ENCODE measurements at regions not wholly inside any gene's neighbourhood (a gene's known extent, or its start where the extent isn't known, plus 50 kb on each side); places are given as distances from the start of the nearest gene placed in this dataset.
"Not testable (repeated sequence)": the region's sequence is repeated elsewhere in the genome, so short reads cannot be mapped to it uniquely, and the experiment has no call there.

- H3K36me3 Mint-ChIP-seq = no peaks in the 10 kb centered on the region
- H3K4me1 Mint-ChIP-seq (ENCODE audit: low read depth) = no peaks in the 10 kb centered on the region
- no peak overlapping the region for H3K27ac Mint-ChIP-seq
- H3K27me3 Mint-ChIP-seq = peaks cover 1% of the 10 kb centered on the region
- H3K4me3 Mint-ChIP-seq = no peak overlapping the region
- H3K9me3 Mint-ChIP-seq (ENCODE audit: low read depth) = peaks cover 5% of the 10 kb centered on the region
Measured at GRCh38 chr9:78904686-78905085, 607.8 kb downstream of the PSAT1 start.

DNA sequence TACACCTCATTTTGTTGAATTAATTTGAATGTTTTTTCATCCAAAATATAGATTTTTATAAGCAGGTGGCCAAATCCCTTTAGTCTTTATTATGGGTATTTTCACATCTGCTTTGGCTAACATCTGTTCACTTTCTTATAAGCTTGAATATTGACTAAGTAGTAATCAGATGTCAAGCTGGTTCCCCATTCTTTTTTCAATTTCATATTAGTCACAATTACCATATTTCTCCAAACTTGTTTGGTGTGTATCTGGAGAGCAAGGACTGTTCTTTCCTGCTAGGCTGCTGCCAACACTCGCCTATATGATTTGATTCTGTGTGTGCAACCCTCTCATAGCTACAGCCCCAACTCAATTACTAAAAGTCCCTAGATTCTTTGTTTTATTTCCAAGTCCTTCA is 608.5 kb downstream of the PSAT1 start:
- Mint-ChIP-seq H3K9me3 (ENCODE audit: low read depth) (peaks cover 5% of the 10 kb centered on the region), H3K27ac (no peak overlapping the region), H3K36me3 (no peaks in the 10 kb centered on the region), H3K4me1 (ENCODE audit: low read depth) (no peaks in the 10 kb centered on the region), H3K27me3 (peaks cover 1% of the 10 kb centered on the region), H3K4me3 (no peak overlapping the region)

DNA sequence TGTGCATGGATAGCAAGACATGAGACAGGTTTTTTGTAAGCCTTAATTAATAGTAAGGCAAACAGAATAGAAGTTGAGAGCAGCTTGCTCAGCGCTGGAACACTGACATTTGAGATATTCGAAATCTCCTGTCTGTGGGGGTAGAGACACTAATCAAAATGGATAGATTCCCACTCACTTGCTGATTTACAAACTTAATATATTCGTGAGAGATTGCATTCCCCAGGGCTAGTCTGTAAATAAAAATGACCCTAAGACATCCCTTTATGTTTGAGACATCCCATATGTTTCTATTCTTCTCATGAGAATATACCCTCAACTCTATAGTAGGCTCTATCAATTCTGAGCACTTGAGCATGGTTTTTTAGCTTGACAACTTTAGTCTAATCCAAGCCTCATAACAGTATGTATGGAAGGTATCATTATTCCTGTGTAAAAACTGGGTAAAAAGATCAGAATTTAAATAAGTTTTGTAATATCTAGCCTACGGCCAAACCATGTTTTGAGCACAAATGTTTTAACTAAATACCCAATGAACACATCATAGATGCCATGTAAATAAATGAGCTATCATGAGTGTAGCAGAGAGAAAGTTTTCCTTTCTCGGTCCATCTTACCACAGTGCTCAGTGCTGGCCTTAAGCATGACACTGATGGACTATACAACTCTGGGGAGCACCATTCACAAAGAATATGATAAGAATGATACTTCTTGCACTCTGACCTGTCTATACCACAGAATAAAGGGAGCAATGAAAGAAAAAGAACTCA is 609.2 kb downstream of the PSAT1 start:
- H3K9me3 Mint-ChIP-seq (ENCODE audit: low read depth) = peaks cover 9% of the 10 kb centered on the region
- no peaks in the 10 kb centered on the region for H3K36me3 Mint-ChIP-seq
- peaks cover 1% of the 10 kb centered on the region for H3K27me3 Mint-ChIP-seq
- no peak overlapping the region for H3K27ac Mint-ChIP-seq
- H3K4me3 Mint-ChIP-seq = no peak overlapping the region
- H3K4me1 Mint-ChIP-seq (ENCODE audit: low read depth) = no peaks in the 10 kb centered on the region

DNA sequence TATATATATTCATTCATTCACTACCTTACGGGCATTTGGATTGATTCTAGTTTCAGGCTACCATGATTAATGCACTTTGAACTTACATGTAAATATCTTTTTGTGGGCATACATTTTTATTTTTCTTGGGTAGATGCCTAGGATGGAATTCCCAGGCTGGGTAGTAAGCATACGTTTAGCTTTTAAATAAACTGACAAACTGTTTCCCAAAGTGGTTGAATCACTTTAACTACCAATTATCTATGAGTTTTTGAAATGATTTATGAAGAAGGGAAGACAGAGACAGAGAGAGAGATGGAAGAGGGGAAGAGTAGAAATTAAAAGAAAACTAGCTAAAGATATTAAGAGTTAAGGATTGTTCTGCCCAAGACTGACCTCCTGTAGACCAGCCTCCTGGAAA is 612.6 kb downstream of the PSAT1 start:
- H3K36me3 Mint-ChIP-seq = no peaks in the 10 kb centered on the region
- H3K4me3 Mint-ChIP-seq = no peak overlapping the region
- H3K27ac Mint-ChIP-seq = no peak overlapping the region
- peaks cover 9% of the 10 kb centered on the region for H3K9me3 Mint-ChIP-seq (ENCODE audit: low read depth)
- H3K27me3 Mint-ChIP-seq = peaks cover 1% of the 10 kb centered on the region
- no peaks in the 10 kb centered on the region for H3K4me1 Mint-ChIP-seq (ENCODE audit: low read depth)

DNA sequence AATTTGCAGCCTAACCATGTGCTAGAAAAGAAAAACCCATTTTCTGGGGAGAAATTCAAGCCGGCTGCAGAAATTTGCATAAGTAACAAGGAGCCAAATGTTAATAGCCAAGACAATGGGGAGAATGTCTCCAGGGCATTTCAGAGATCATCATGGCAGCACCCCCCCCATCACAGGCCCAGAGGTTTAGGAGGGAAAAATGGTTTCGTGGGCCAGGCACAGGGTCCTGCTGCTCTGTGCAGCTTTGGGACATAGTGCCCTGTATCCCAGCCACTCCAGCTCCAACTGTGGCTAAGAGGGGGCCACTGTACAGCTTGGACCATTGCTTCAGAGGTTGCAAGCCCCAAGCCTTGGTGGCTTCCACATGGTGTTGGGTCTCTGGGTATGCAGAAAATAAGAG is 620.0 kb downstream of the PSAT1 start:
- H3K4me1 Mint-ChIP-seq (ENCODE audit: low read depth); H3K27me3 Mint-ChIP-seq; H3K36me3 Mint-ChIP-seq; H3K9me3 Mint-ChIP-seq (ENCODE audit: low read depth); H3K4me3 Mint-ChIP-seq; H3K27ac Mint-ChIP-seq: not testable (repeated sequence)

DNA sequence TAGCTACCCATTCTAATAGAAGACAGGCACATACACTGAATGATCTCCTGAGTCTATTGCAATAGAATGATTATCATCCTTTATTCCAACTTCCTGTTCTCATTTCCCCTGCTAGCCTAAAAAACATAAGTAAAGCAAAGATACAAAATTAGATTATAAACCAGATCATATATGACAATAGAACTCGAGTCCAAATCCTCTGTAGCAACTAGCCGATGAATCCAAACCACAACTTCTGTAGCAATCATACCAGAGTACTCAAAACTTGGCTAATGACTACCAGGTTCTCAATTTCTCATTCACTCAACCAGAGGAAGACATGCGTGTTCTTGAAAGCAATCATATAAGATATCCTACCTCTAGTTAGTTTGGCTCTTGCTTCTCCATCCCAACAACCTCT is 622.1 kb downstream of the PSAT1 start:
- Mint-ChIP-seq H3K27ac (no peak overlapping the region), H3K27me3 (no peaks in the 10 kb centered on the region), H3K36me3 (no peaks in the 10 kb centered on the region), H3K9me3 (ENCODE audit: low read depth) (peaks cover 4% of the 10 kb centered on the region), H3K4me3 (no peak overlapping the region), H3K4me1 (ENCODE audit: low read depth) (no peaks in the 10 kb centered on the region)

GRCh38 chr9:78919701-78920100 is 622.8 kb downstream of the PSAT1 start:
- Mint-ChIP-seq H3K27me3 (no peaks in the 10 kb centered on the region), H3K9me3 (ENCODE audit: low read depth) (peaks cover 4% of the 10 kb centered on the region), H3K36me3 (no peaks in the 10 kb centered on the region), H3K4me3 (no peak overlapping the region), H3K27ac (no peak overlapping the region), H3K4me1 (ENCODE audit: low read depth) (no peaks in the 10 kb centered on the region)

DNA sequence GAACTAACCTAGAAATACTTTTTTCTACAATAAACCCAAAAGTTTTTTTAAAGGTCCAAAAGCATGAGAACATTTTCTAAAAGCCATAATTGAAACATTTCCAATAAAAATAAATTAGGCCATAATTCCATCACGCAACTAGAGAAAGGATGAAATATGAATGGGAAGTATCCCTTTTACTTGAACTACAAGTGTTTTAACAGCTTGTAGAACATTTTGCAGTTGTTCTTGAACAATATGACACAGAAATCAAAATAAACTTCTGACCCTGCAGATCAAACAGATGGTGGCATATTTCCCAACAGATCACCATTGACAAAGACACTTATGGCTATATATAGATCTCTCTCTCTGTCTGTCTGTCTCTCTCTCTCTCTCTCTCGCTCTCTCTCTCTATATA is 624.4 kb downstream of the PSAT1 start:
- Mint-ChIP-seq H3K36me3 (no peaks in the 10 kb centered on the region), H3K27me3 (no peaks in the 10 kb centered on the region), H3K27ac (no peak overlapping the region), H3K9me3 (ENCODE audit: low read depth) (peaks cover 4% of the 10 kb centered on the region), H3K4me3 (no peak overlapping the region), H3K4me1 (ENCODE audit: low read depth) (no peaks in the 10 kb centered on the region)

GRCh38 chr9:78923966-78924659 is 627.2 kb downstream of the PSAT1 start:
- H3K27ac Mint-ChIP-seq = no peak overlapping the region
- H3K4me3 Mint-ChIP-seq = no peak overlapping the region
- H3K27me3 Mint-ChIP-seq = no peaks in the 10 kb centered on the region
- no peaks in the 10 kb centered on the region for H3K36me3 Mint-ChIP-seq
- no peaks in the 10 kb centered on the region for H3K4me1 Mint-ChIP-seq (ENCODE audit: low read depth)
- no peaks in the 10 kb centered on the region for H3K9me3 Mint-ChIP-seq (ENCODE audit: low read depth)

- Mint-ChIP-seq H3K9me3 (ENCODE audit: low read depth) (no peaks in the 10 kb centered on the region), H3K4me3 (no peak overlapping the region), H3K36me3 (no peaks in the 10 kb centered on the region), H3K27me3 (no peaks in the 10 kb centered on the region), H3K27ac (no peak overlapping the region), H3K4me1 (ENCODE audit: low read depth) (no peaks in the 10 kb centered on the region)
Measured at GRCh38 chr9:78927099-78927940, 630.4 kb downstream of the PSAT1 start.

- no peaks in the 10 kb centered on the region for H3K27me3 Mint-ChIP-seq
- no peaks in the 10 kb centered on the region for H3K36me3 Mint-ChIP-seq
- H3K27ac Mint-ChIP-seq = no peak overlapping the region
- H3K4me3 Mint-ChIP-seq = no peak overlapping the region
- no peaks in the 10 kb centered on the region for H3K9me3 Mint-ChIP-seq (ENCODE audit: low read depth)
- no peaks in the 10 kb centered on the region for H3K4me1 Mint-ChIP-seq (ENCODE audit: low read depth)
Measured at GRCh38 chr9:78928625-78929405, 631.9 kb downstream of the PSAT1 start.

DNA sequence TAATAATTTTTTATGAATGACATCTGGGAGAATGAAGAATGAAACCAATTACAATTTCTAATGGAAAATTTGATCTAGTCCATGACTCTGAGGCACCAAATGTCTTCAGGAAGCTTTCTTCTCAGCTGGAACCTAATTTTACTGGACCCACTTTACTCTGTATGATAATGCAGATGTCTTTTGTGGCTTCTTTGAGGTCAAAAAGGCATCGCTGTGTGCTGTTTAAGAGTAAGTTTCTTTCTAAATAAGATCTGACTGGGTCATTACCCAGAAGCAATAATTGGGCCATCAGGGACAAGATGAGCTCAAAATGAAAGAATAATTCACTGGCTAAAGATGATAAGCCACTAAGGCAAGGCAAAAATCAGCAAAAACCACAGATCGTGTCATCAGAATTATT is 633.4 kb downstream of the PSAT1 start:
- Mint-ChIP-seq H3K27me3 (no peaks in the 10 kb centered on the region), H3K4me1 (ENCODE audit: low read depth) (no peaks in the 10 kb centered on the region), H3K4me3 (no peak overlapping the region), H3K9me3 (ENCODE audit: low read depth) (peaks cover 3% of the 10 kb centered on the region), H3K27ac (no peak overlapping the region), H3K36me3 (no peaks in the 10 kb centered on the region)

- Mint-ChIP-seq H3K27me3 (no peaks in the 10 kb centered on the region), H3K4me3 (no peak overlapping the region), H3K27ac (no peak overlapping the region), H3K4me1 (ENCODE audit: low read depth) (no peaks in the 10 kb centered on the region), H3K9me3 (ENCODE audit: low read depth) (peaks cover 3% of the 10 kb centered on the region), H3K36me3 (no peaks in the 10 kb centered on the region)
Measured at GRCh38 chr9:78932849-78933627, 636.1 kb downstream of the PSAT1 start.

- Mint-ChIP-seq H3K9me3 (ENCODE audit: low read depth) (peaks cover 7% of the 10 kb centered on the region), H3K4me3 (no peak overlapping the region), H3K27ac (no peak overlapping the region), H3K27me3 (no peaks in the 10 kb centered on the region), H3K36me3 (no peaks in the 10 kb centered on the region), H3K4me1 (ENCODE audit: low read depth) (no peaks in the 10 kb centered on the region)
Measured at GRCh38 chr9:78934880-78935279, 636.9 kb upstream of the TLE4 start.
